CD4-positive, alpha-beta T cell (primary cell): ENCODE measurements at regions not wholly inside any gene's neighbourhood (a gene's known extent, or its start where the extent isn't known, plus 50 kb on each side); places are given as distances from the start of the nearest gene placed in this dataset.

Experiments used
- ATAC-seq: fragments of 200-7000 bp; cut with Tn5 transposase; one replicate; pipeline ENCODE4 v1.10.0; 2022; ENCODE audit warnings: mild to moderate bottlenecking; ENCODE audit not compliant: poor library complexity
- CTCF ChIA-PET: fragments of 350-600 bp; sonication (Branson Sonifier 250); formaldehyde crosslinking; loops from one replicate; lab custom pipeline; 2021; ENCODE audit warnings: antibody characterized with exemption, inconsistent platforms; lab: Charles Lee
- POLR2A ChIA-PET: fragments of 350-600 bp; sonication (Branson Sonifier 250); formaldehyde crosslinking; loops from one replicate; lab custom pipeline; 2021; ENCODE audit warnings: antibody characterized with exemption, inconsistent platforms; lab: Charles Lee
- DNase-seq, 14 experiments: peaks; one replicate each; pipeline ENCODE4 v3.0.0-alpha.2; 2013 to 2020; ENCODE audit warnings: mixed read lengths in 2 of 14
- H3K27ac ChIP-seq, 2 donors: one replicate each; pipeline versions ENCODE4 v1.5.1 to v1.7.0; 2013; ENCODE audit warnings: low read length in 2 of 2, low read depth in 1 of 2, mild to moderate bottlenecking in 1 of 2
- H3K27me3 ChIP-seq, 2 experiments: 1 replicate in 1 of 2; 2 replicates in 1 of 2; pipeline versions ENCODE4 v1.6.1 to v1.7.0; 2013; ENCODE audit warnings: low read length in 2 of 2, control low read depth in 1 of 2, mild to moderate bottlenecking in 1 of 2, moderate library complexity in 1 of 2; ENCODE audit not compliant: insufficient read depth in 2 of 2, control insufficient read depth in 1 of 2
- H3K36me3 ChIP-seq: one replicate; pipeline ENCODE4 v1.6.1; 2013; ENCODE audit warnings: low read length, control low read depth; ENCODE audit not compliant: insufficient read depth
- H3K4me1 ChIP-seq: one replicate; pipeline ENCODE4 v1.6.1; 2013; ENCODE audit warnings: low read length, control low read depth; ENCODE audit not compliant: insufficient read depth
- H3K4me3 ChIP-seq: one replicate; pipeline ENCODE4 v1.5.1; 2013; ENCODE audit warnings: mild to moderate bottlenecking, low read length, moderate library complexity
- H3K9me3 ChIP-seq, 2 experiments: 1 replicate in 1 of 2; 2 replicates in 1 of 2; pipeline versions ENCODE4 v1.6.1 to v1.7.0; 2013; ENCODE audit warnings: low read length in 2 of 2, mild to moderate bottlenecking in 2 of 2, control low read depth in 1 of 2, moderate library complexity in 1 of 2; ENCODE audit not compliant: control insufficient read depth in 1 of 2, insufficient read depth in 1 of 2
- H3K27ac Mint-ChIP-seq: one replicate; pipeline ENCODE4 v1.8.0; 2020; ENCODE audit warnings: mixed read lengths
- H3K27me3 Mint-ChIP-seq: one replicate; pipeline ENCODE4 v1.8.0; 2021; ENCODE audit warnings: mixed read lengths
- H3K36me3 Mint-ChIP-seq: one replicate; pipeline ENCODE4 v1.8.0; 2021; ENCODE audit warnings: low read depth, mixed read lengths
- H3K4me1 Mint-ChIP-seq: one replicate; pipeline ENCODE4 v1.8.0; 2021; ENCODE audit warnings: low read depth, mixed read lengths
- H3K4me3 Mint-ChIP-seq: one replicate; pipeline ENCODE4 v1.8.0; 2020; ENCODE audit warnings: mild to moderate bottlenecking, mixed read lengths
- H3K9me3 Mint-ChIP-seq: one replicate; pipeline ENCODE4 v1.8.0; 2020; ENCODE audit warnings: mixed read lengths
- CTCF ChIP-seq: fragments of 200-600 bp; IDR thresholded peaks from one replicate; pipeline ENCODE4 v1.8.0; 2022; ENCODE audit warnings: antibody characterized with exemption, mild to moderate bottlenecking
- intact Hi-C, 2 experiments: fragments of 100-400 bp; cut with DNase I in 1 of 2; cut with micrococcal nuclease in 1 of 2; formaldehyde crosslinking; loops; one replicate each; pipeline versions ENCODE4 v1.15.1 to v1.9.0; 2023 to 2025; cut with DNase I, micrococcal nuclease

GRCh38 chr7:65254061-65254460, 119.6 kb upstream of the ZNF92 start:
- Mint-ChIP-seq H3K9me3 (no peaks in the 10 kb centered on the region), H3K27ac (no peak overlapping the region), H3K4me3 (no peak overlapping the region), H3K27me3 (peaks cover 25% of the 10 kb centered on the region), H3K4me1 (no peaks in the 10 kb centered on the region), H3K36me3 (no peaks in the 10 kb centered on the region)
- no peaks in the 10 kb centered on the region for H3K36me3 ChIP-seq
- no peaks in the 10 kb centered on the region for H3K9me3 ChIP-seq
- ChIA-PET CTCF (no interaction called here), POLR2A (no interaction called here)
- H3K27ac ChIP-seq: no peak overlapping the region
- DNase-seq: no peak
- no peak for ATAC-seq
- no peak for TF ChIP-seq CTCF
- peaks cover 6 to 8% of the 10 kb centered on the region in 2 experiments for H3K27me3 ChIP-seq
- intact Hi-C loops: no loop called here
- H3K4me3 ChIP-seq: no peak overlapping the region
- H3K4me1 ChIP-seq: peaks cover 5% of the 10 kb centered on the region

GRCh38 chr7:65251851-65252620, 121.6 kb upstream of the ZNF92 start:
- H3K27ac Mint-ChIP-seq: no peak overlapping the region
- Histone ChIP-seq H3K4me1 (peaks cover 5% of the 10 kb centered on the region), H3K9me3 (no peaks in the 10 kb centered on the region), H3K27me3 (peaks cover 6 to 8% of the 10 kb centered on the region in 2 experiments), H3K36me3 (no peaks in the 10 kb centered on the region), H3K27ac (no peak overlapping the region), H3K4me3 (peak overlapping the region; percentile 72)
- no peaks in the 10 kb centered on the region for H3K4me1 Mint-ChIP-seq
- POLR2A ChIA-PET: no interaction called here
- TF ChIP-seq CTCF: no peak
- no peaks in the 10 kb centered on the region for H3K36me3 Mint-ChIP-seq
- peak; percentile 62 for ATAC-seq
- peak in 7 of 14 experiments; percentile 5 to 70 (median 31) for DNase-seq
- H3K4me3 Mint-ChIP-seq: peak overlapping the region; percentile 84
- no peaks in the 10 kb centered on the region for H3K9me3 Mint-ChIP-seq
- H3K27me3 Mint-ChIP-seq: peaks cover 31% of the 10 kb centered on the region
- CTCF ChIA-PET: no interaction called here
- intact Hi-C loops: no loop called here

- ChIA-PET CTCF (no interaction called here), POLR2A (no interaction called here)
- no peak overlapping the region for H3K27ac Mint-ChIP-seq
- ATAC-seq: no peak
- Histone ChIP-seq H3K9me3 (no peaks in the 10 kb centered on the region), H3K4me3 (no peak overlapping the region), H3K36me3 (no peaks in the 10 kb centered on the region), H3K27me3 (peaks cover 6 to 8% of the 10 kb centered on the region in 2 experiments), H3K27ac (no peak overlapping the region), H3K4me1 (peaks cover 5% of the 10 kb centered on the region)
- peak overlapping the region; percentile 49 for H3K4me3 Mint-ChIP-seq
- H3K4me1 Mint-ChIP-seq: no peaks in the 10 kb centered on the region
- no peak for TF ChIP-seq CTCF
- no peak for DNase-seq
- intact Hi-C loops: no loop called here
- H3K27me3 Mint-ChIP-seq: peaks cover 35% of the 10 kb centered on the region
- no peaks in the 10 kb centered on the region for H3K36me3 Mint-ChIP-seq
- no peaks in the 10 kb centered on the region for H3K9me3 Mint-ChIP-seq
Observed at GRCh38 chr7:65250697-65251395, 122.8 kb upstream of the ZNF92 start.
